H1 (cell line): ENCODE measurements at regions not wholly inside any gene's neighbourhood (a gene's known extent, or its start where the extent isn't known, plus 50 kb on each side); places are given as distances from the start of the nearest gene placed in this dataset.

Experiments
- CBX8 ChIP-seq: fragments of 300-800, 300-1000 bp; sonication (generic); IDR thresholded peaks from 2 replicates; pipeline ENCODE4 v1.7.1; 2016; ENCODE audit warnings: low read depth, low read length, borderline replicate concordance
- EP300 ChIP-seq, 2 experiments: IDR thresholded peaks; 1 replicate in 1 of 2; 2 replicates in 1 of 2; pipeline ENCODE4 v1.6.1; 2011 to 2012; ENCODE audit warnings: low read depth in 2 of 2, low read length in 2 of 2, mild to moderate bottlenecking in 2 of 2, borderline replicate concordance in 1 of 2, inconsistent platforms in 1 of 2, moderate library complexity in 1 of 2
- GABPA ChIP-seq: IDR thresholded peaks from 2 replicates; pipeline ENCODE4 v1.6.1; 2011; ENCODE audit warnings: mild to moderate bottlenecking, low read length, moderate library complexity, borderline replicate concordance; ENCODE audit not compliant: insufficient read depth
- JUN ChIP-seq: IDR thresholded peaks from 2 replicates; pipeline ENCODE4 v1.6.1; 2011; ENCODE audit warnings: low read depth, mild to moderate bottlenecking, improper control_type of control experiment, low read length
- JUND ChIP-seq: IDR thresholded peaks from 2 replicates; pipeline ENCODE4 v1.6.1; 2011; ENCODE audit warnings: mild to moderate bottlenecking, improper control_type of control experiment, low read length
- POLR2A ChIP-seq, 2 experiments: IDR thresholded peaks; 1 replicate in 1 of 2; 2 replicates in 1 of 2; pipeline ENCODE4 v1.6.1; 2011; ENCODE audit warnings: low read depth in 2 of 2, low read length in 2 of 2, mild to moderate bottlenecking in 2 of 2; ENCODE audit errors: control extremely low read depth in 1 of 2
- POLR2AphosphoS5 ChIP-seq: IDR thresholded peaks from 2 replicates; pipeline ENCODE4 v1.6.1; 2011; ENCODE audit warnings: low read depth, low read length
- RAD21 ChIP-seq, 2 experiments: IDR thresholded peaks in 1 of 2; conservative IDR thresholded peaks in 1 of 2; 2 replicates each; pipeline ENCODE4 v1.6.1; 2011; ENCODE audit warnings: low read depth in 2 of 2, low read length in 2 of 2, improper control_type of control experiment in 1 of 2, inconsistent platforms in 1 of 2, mild to moderate bottlenecking in 1 of 2, moderate library complexity in 1 of 2
- SP2 ChIP-seq: IDR thresholded peaks from 2 replicates; pipeline ENCODE4 v1.6.1; 2012; ENCODE audit warnings: mild to moderate bottlenecking, low read length, inconsistent platforms
- SRF ChIP-seq: IDR thresholded peaks from 2 replicates; pipeline ENCODE4 v1.6.1; 2011; ENCODE audit warnings: mild to moderate bottlenecking, low read depth, low read length, moderate library complexity
- SUZ12 ChIP-seq: fragments of 200-600 bp; sonication (generic); IDR thresholded peaks from 2 replicates; pipeline ENCODE4 v1.6.1; 2012; ENCODE audit warnings: mild to moderate bottlenecking, inconsistent platforms, low read length, moderate library complexity, mixed read lengths
- TAF1 ChIP-seq: IDR thresholded peaks from 2 replicates; pipeline ENCODE4 v1.6.1; 2011; ENCODE audit warnings: mild to moderate bottlenecking, low read depth, low read length
- USF2 ChIP-seq: IDR thresholded peaks from 2 replicates; pipeline ENCODE4 v1.6.1; 2011; ENCODE audit warnings: low read length, improper control_type of control experiment
- TF ChIP-seq, protein P1 (sequence below), 3 experiments: IDR thresholded peaks; 1 replicate in 2 of 3; 2 replicates in 1 of 3; pipeline versions ENCODE4 v1.5.1 to v1.6.1; 2011; ENCODE audit warnings: low read length in 3 of 3, mild to moderate bottlenecking in 3 of 3, inconsistent platforms in 2 of 3, low read depth in 1 of 3, moderate library complexity in 1 of 3; ENCODE audit not compliant: insufficient read depth in 1 of 3; ENCODE audit errors: control extremely low read depth in 1 of 3

GRCh38 chr11:44446366-44446762 is 119.1 kb upstream of the CD82 start:
- TF ChIP-seq POLR2A (IDR thresholded peaks at IDR 0.05; ENCODE audit: control extremely low read depth in 1 of 2, low read depth in 2 of 2, low read length in 2 of 2) (no peak), SUZ12 (no peak), JUN (no peak), CBX8 (no peak), JUND (no peak), EP300 (IDR thresholded peaks at IDR 0.05; ENCODE audit: borderline replicate concordance in 1 of 2, low read depth in 2 of 2, low read length in 2 of 2) (no peak), RAD21 (IDR thresholded peaks at IDR 0.05 in 1 of 2, conservative IDR thresholded peaks at IDR 0.05 in 1 of 2; ENCODE audit: low read depth in 2 of 2, low read length in 2 of 2) (no peak), SRF (no peak), SP2 (no peak), TAF1 (no peak), USF2 (no peak), GABPA (no peak), POLR2AphosphoS5 (no peak)
- TF ChIP-seq, protein P1, sequence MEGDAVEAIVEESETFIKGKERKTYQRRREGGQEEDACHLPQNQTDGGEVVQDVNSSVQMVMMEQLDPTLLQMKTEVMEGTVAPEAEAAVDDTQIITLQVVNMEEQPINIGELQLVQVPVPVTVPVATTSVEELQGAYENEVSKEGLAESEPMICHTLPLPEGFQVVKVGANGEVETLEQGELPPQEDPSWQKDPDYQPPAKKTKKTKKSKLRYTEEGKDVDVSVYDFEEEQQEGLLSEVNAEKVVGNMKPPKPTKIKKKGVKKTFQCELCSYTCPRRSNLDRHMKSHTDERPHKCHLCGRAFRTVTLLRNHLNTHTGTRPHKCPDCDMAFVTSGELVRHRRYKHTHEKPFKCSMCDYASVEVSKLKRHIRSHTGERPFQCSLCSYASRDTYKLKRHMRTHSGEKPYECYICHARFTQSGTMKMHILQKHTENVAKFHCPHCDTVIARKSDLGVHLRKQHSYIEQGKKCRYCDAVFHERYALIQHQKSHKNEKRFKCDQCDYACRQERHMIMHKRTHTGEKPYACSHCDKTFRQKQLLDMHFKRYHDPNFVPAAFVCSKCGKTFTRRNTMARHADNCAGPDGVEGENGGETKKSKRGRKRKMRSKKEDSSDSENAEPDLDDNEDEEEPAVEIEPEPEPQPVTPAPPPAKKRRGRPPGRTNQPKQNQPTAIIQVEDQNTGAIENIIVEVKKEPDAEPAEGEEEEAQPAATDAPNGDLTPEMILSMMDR (IDR thresholded peaks at IDR 0.05; ENCODE audit: control extremely low read depth in 1 of 3, insufficient read depth in 1 of 3, low read depth in 1 of 3, low read length in 3 of 3), result no peak
